ENCODE measurements at regions not wholly inside any gene's neighbourhood (a gene's known extent, or its start where the extent isn't known, plus 50 kb on each side); places are given as distances from the start of the nearest gene placed in this dataset.

DNA sequence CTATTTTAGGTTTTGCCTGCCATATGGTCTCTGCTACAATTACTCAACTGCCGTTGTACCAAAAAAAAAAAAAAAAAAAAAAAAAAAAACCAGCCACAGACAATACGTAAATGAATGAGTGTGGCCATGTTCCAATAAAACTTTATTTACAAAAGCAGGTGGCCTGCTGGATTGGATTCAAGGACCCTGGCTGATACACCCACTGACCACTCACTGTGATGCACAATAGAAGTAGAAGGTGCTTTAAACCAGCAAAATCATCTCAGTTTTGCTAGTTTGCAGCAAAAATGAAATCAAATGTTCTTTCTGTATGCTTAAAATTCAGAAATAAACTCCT lies 137.4 kb downstream of the AKAIN1 start (continued):
- no peak for TF ChIP-seq PRPF4 (IDR thresholded peaks at IDR 0.05; ENCODE audit: insufficient read depth, low read depth, low read length, poor library complexity, severe bottlenecking)

DNA sequence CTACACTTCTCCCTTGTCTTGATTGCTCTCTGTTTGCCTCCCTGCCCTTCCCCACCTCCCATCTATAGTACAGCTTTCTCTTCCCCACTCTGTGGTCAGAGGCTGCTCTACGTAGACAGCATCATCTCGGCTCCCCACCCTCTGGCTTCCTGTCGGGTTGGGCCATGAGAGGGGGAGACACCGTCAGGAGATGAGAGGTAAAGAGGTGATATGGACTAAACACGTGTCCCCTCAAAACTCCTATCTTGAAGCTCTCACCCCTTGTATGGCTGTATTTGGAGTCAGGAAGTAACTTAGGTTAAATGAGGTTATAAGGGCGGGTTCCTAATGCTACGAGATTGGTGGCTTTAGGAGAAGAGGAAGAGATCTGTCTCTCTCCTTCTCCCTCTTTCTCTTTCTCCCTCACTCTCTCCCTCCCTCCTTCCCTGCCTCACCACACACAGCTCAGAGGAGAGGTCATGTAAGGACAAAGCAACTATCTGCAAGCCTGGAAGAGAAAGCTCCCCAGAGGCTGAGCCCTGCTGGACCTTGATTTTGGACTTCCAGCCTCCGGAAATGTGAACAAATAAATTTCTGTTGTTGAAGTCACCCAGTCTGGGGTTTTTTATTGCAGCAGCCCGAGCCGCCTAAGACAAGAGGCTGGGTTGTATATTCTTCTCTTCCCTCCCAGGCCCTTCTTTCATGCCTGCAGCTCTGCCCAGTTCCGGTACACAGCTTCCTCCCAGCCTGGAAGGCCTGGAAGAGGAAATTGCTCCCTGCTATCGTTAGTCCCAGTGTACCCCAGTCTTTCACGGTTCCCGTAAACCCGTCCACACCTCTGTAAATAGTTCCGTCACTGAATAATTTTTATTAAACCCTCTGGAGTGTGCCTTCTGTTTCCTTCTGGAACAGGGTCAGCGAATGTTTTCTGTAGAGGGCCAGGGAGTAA lies 138.0 kb downstream of the AKAIN1 start:
- no TSS peak for BruUV-seq (replicated peaks)
- TF ChIP-seq ZKSCAN3 (CRISPR knock-in tag; IDR thresholded peaks at IDR 0.05): no peak
- no peak for TF ChIP-seq RB1 (IDR thresholded peaks at IDR 0.05; ENCODE audit: low read depth)
- no peak for TF ChIP-seq NEUROD1 (IDR thresholded peaks at IDR 0.05; ENCODE audit: borderline replicate concordance, low read depth, low read length, partially characterized antibody)
- no peak for TF ChIP-seq HDAC3 (IDR thresholded peaks at IDR 0.05; ENCODE audit: borderline replicate concordance, partially characterized antibody)
- TF ChIP-seq L3MBTL2 (IDR thresholded peaks at IDR 0.05): peak; percentile 30; the same call in 1 of the 2 replicates
- TF ChIP-seq, protein P1, sequence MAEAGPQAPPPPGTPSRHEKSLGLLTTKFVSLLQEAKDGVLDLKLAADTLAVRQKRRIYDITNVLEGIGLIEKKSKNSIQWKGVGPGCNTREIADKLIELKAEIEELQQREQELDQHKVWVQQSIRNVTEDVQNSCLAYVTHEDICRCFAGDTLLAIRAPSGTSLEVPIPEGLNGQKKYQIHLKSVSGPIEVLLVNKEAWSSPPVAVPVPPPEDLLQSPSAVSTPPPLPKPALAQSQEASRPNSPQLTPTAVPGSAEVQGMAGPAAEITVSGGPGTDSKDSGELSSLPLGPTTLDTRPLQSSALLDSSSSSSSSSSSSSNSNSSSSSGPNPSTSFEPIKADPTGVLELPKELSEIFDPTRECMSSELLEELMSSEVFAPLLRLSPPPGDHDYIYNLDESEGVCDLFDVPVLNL (CRISPR knock-in tag; IDR thresholded peaks at IDR 0.05; ENCODE audit: low read depth): no peak

More for the DNA sequence above, 138.0 kb downstream of the AKAIN1 start:
- ATAC-seq: no peak
- H3K4me3 ChIP-seq: no peak overlapping the region
- no peak overlapping the region for H3K27ac ChIP-seq (ENCODE audit: extremely low read depth, low read depth, low read length)
- H3K4me1 ChIP-seq (replicated peaks in 1 of 2; ENCODE audit: control insufficient read depth in 2 of 2, insufficient read depth in 2 of 2, low read length in 2 of 2): no peaks in the 10 kb centered on the region
- H4K20me1 ChIP-seq (replicated peaks; ENCODE audit: control insufficient read depth, insufficient read depth, low read length): no peaks in the 10 kb centered on the region
- WGBS (ENCODE audit: insufficient coverage, low coverage, missing lambda C conversion rate): under 1% methylated on average over 17 of the region's 17 CpGs
- H3K9me3 ChIP-seq (replicated peaks; ENCODE audit: control insufficient read depth, insufficient read depth, low read depth, low read length): no peaks in the 10 kb centered on the region
- FAIRE-seq: no peak
- no peak overlapping the region for H3K4me2 ChIP-seq (ENCODE audit: insufficient read depth, low read length)
- H3K79me2 ChIP-seq (ENCODE audit: control insufficient read depth, insufficient read depth, low read length): no peaks in the 10 kb centered on the region
- no peaks in the 10 kb centered on the region for H3K27me3 ChIP-seq (ENCODE audit: control insufficient read depth in 2 of 2, insufficient read depth in 2 of 2, low read length in 2 of 2)
- in situ Hi-C loops (cut with MboI) (loop anchor here (10.0 to 25.0 kb wide), 3 partner anchors 947 to 1828 kb away; no protein-coding TSS in a partner anchor), intact Hi-C loops (cut with micrococcal nuclease) (no loop called here)
- H3K9me1 ChIP-seq (ENCODE audit: control insufficient read depth, insufficient read depth, low read length): no peaks in the 10 kb centered on the region
- no peak for DNase-seq (ENCODE audit: extremely low read depth in 1 of 4, low spot score in 3 of 4)
- ChIA-PET POLR2A (no interaction called here), CTCF (ENCODE audit: low intra/inter-chr PET ratio) (interaction anchor here (0.5 to 1.8 kb wide), 2 partner anchors 482 to 953 kb away, joined by 4 to 10 read pairs; no protein-coding TSS in a partner anchor)
- no peak overlapping the region for H3K9ac ChIP-seq (ENCODE audit: insufficient read depth in 1 of 2, low read depth in 2 of 2, low read length in 2 of 2)
- no peaks in the 10 kb centered on the region for H3K36me3 ChIP-seq (ENCODE audit: control insufficient read depth, insufficient read depth, low read length)
- H2AFZ ChIP-seq (ENCODE audit: low read depth, low read length): no peak overlapping the region
